HG03558 (cell line): ENCODE measurements at regions not wholly inside any gene's neighbourhood (a gene's known extent, or its start where the extent isn't known, plus 50 kb on each side); places are given as distances from the start of the nearest gene placed in this dataset.

ENCODE experiments used
- ATAC-seq: cut with Tn5 transposase; IDR thresholded peaks from one replicate; pipeline ENCODE4 v1.9.1; 2021; ENCODE audit warnings: moderate number of reproducible peaks; ENCODE audit not compliant: unreplicated experiment; ENCODE audit errors: extremely low read depth

DNA sequence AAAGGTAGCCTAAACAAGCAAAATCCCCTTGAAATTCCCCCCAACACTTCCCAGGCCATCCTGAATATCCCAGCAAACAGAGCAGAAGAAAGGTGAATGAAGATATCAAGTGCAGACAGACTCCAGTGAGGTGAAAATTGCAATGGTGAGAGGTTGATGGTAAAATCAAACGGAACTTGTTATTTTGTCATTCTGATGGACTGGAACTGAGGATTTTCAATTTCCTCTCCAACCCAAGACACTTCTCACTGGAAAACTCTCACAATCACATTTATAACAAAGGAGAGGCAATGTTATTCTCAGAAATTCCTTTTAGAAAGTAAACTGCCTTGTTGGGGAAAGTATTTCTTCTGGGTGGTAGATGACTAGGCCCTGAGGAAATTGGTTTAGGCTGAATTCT lies 412.4 kb upstream of the C9orf72 start:
- ATAC-seq: no peak

DNA sequence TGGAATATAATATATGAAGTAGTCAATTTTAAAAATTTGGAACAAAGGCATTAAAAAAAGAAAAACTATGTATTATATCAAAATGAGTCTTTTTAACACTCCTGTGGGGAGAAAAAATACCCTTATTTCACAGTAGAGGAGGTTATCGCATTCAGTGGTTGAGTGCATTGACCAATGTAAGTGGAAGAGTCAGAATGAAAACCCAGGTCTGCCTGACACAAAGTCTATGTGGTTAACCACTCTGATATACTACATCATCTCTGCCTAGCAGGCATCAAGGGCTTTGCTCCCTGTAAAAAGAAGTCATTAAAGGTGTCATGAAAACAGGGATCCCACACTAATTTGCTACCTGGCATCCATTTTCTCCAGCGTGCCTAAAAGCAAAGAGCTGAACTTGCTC lies 417.2 kb upstream of the C9orf72 start:
- ATAC-seq: no peak

GRCh38 chr9:27991221-27991620 lies 417.9 kb upstream of the C9orf72 start:
- no peak for ATAC-seq

DNA sequence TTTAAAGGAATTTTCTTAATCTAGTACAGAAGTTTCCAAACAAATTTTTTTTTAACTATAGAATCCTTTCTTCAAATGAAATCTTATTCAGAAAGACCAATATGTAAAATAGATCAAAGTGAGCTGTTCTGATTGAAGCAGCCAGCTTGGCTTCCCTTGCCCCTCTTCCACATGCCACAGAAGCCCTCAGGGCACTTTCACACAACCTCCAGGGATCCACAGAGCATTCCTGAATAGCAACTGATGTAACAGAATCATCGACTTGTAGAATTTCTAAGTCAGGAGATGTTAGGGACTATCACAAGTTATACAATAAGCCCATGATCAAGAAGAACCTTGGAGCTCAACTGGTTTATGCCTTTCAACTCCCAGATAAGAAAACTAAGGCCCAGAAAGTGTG lies 427.8 kb upstream of the C9orf72 start:
- no peak for ATAC-seq

DNA sequence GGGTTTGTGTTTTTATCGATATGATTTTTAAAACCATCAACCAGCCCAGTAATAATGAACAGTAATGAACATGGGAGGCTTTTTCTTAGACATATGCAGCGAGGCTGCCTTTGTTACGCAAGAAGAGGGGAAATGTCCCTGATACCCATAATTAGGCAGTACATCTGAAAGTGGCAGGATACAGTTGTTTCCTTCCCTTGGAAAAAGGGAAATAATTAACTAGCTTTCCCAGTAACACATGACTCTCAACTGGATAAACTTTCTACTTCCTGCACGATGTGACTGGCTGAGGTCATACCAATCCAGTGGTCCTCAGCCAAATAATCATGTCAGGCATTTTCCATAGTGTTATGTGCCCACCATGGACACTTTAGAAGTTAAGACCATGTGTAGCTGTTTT lies 431.6 kb upstream of the C9orf72 start:
- ATAC-seq: no peak

DNA sequence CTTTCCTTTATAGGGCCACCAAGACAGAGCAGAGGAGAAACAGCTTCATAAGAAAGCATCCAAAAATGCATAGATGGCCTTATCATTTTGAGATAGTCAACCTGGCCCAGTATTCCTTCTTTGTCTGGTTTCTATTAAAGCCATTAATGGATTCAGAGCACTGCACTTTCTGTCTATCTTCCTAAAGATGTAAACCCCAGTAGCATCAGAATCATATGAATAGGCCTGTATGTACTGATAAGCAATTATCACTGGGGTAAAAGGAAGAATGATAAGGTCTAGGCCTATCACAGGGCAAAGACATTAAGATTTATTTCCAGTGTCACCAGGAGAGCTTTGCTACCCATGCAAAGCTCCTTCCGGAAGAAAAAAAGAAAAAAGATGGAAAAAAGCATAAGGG lies 432.5 kb upstream of the C9orf72 start:
- ATAC-seq: no peak

DNA sequence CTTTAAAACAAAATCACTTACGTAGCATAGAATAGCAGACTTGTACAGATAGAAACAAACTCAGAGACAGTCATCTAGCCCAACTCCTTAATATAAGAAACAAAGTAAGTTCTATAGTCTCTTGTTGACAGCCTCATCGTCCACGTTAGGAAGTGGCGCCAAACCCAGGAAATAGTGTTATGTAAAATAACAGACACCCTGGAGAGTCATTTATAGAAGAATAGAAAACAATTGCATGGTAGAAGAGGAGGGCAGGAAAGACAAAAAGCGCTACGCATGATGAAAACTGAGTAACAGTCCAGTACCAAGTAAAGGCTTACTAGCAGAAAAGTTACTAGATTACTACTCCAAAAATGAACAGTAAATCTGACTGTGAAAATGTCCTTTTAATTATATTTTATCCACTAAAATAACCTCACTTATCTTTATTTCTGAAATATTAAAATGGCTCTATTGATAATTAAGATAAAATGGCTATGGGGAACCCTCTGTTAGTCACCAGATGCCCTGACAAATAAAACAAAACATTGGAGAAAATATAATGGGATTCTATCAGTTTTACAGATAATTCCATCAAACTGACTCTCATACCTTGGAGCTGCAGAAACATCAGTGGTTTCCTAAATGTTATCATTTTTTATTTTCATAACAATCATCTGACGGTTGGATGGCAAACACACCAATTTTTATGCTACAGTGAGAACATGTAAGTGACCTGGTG lies 434.0 kb upstream of the C9orf72 start:
- no peak for ATAC-seq

DNA sequence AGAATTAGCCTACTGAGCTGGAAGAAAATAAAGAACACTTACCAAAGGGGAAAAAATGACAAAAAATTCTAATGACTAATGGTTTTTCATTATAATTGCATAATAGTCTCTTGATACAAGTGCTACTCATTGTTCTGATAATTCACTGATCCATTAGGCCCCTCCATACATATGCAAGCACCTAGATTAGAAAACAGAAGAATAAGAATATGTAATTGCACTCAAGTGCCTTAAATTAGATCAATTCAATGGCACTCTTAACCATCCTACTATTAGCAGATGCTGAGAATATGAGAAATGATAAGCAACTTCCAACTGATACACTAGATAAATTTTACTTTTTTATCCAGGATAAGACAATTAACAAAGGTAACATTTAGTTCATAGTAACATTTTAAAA lies 440.9 kb upstream of the C9orf72 start:
- ATAC-seq: no peak

GRCh38 chr9:28024676-28025075 lies 451.4 kb upstream of the C9orf72 start:
- ATAC-seq: no peak

DNA sequence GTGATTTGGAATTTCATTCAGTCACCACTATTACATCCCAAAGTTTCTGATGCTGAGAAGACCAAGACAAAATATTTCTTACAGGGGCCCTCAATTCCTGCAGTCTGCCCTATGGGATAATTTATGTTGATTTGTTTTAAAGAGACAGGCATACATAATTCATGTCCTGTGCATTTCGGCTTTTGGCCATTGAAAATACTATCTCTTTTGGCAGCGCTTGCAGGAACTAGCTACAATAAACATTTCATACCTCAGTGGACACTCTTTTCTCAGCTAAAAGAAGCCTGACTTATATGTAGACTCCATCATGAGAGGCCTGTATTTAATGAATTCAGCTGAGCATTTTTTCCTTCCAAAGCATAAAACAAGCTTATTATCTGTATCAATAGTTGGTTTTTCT lies 451.9 kb upstream of the C9orf72 start:
- ATAC-seq: no peak

GRCh38 chr9:28031521-28032267 lies 458.4 kb upstream of the C9orf72 start:
- ATAC-seq: no peak

GRCh38 chr9:28032268-28032590 lies 458.9 kb upstream of the C9orf72 start:
- ATAC-seq: no peak

GRCh38 chr9:28034242-28034641 lies 461.0 kb upstream of the C9orf72 start:
- ATAC-seq: no peak

GRCh38 chr9:28037968-28038367 lies 464.7 kb upstream of the C9orf72 start:
- no peak for ATAC-seq

DNA sequence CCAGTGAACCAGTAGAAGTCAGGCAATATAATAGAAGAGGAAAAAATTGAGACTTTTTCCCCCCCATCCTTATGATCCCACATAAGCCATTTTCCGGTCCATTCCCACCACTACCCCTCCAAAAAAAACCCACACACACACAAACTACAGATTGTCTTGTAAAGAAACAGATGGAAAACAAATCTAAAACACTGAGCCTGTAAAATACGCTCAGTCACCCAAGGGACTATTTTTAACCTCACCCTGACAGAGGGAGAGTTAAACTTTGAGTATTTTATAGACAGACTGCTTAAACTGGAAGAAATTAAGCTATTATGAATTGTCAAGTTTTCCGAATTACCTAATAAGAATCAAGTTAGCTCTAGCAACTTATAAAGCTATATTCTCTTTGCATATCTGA lies 471.8 kb upstream of the C9orf72 start:
- no peak for ATAC-seq

DNA sequence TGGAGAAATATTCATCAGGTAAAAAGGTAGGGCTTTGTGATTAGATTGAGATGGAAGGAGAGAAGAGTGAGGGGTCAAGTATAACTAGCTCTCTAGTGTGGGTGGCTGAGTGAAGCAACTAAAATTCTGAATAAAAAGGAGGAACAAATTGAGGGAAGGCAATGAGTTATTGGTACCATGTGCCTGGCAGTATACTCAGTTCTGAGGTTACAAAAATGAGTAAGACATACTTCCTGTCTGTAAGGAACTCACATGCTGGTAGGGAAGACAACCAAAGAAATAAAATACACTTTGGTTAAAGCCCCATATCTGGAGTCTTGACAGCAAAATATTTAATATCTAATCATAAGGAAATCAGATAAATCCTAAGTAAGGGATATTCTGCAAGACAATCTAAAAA lies 476.8 kb upstream of the C9orf72 start:
- no peak for ATAC-seq

DNA sequence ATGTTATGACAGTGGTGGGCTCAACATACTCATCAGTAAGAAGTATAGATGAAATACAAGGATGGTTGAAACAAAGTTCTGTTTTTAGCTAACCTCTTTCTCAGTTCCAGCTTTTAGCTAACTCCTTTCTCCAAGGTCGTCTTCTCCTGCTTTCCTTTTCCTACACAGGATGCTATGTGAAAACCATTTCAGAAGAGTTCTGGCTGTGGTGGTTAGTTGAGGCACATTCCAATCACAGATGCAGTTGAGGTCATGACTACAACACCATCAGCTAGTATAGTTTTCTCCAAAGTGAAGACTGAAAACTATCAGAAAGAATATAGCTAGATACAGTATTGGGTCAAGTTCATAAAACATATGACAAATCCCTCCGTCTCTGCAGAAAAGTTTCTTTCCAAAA lies 477.7 kb upstream of the C9orf72 start:
- no peak for ATAC-seq

- no peak for ATAC-seq
Measured at GRCh38 chr9:28051559-28052503, 478.6 kb upstream of the C9orf72 start.

- ATAC-seq: no peak
Measured at GRCh38 chr9:28053096-28053777, 480.0 kb upstream of the C9orf72 start.

DNA sequence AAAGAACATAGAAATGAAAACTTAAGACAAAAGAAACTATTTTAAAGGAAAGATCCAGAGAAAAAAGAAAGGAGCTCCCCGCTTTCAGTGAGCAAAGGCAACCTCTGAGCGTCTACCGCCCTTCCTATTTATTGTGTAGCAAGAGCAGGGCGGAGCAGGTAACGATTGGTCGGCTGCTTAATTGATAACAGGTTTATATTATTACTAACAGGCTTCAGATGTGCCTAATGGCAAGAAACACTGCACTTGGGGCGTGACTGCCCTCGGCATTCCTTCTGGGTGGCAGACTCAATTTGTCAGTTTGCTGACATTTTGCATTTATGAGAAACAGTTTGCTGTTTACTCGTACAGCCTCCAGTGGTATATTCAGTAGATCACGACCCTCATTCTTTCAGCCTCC lies 482.7 kb upstream of the C9orf72 start:
- no peak for ATAC-seq

GRCh38 chr9:28056466-28056865 lies 483.2 kb upstream of the C9orf72 start:
- no peak for ATAC-seq
